Caco-2 (cell line): ENCODE measurements at regions not wholly inside any gene's neighbourhood (a gene's known extent, or its start where the extent isn't known, plus 50 kb on each side); places are given as distances from the start of the nearest gene placed in this dataset.

Source experiments
- BruUV-seq: library from RNA; stranded (reverse); fragments of 400-500 nt; replicated peaks from 2 replicates; lab custom pipeline; 2021; lab: Mats Ljungman, UMichigan
- CTCF ChIA-PET: fragments of 300-600 bp; sonication (Branson Sonifier 250); formaldehyde crosslinking; loops from one replicate; lab custom pipeline; 2022; ENCODE audit warnings: antibody characterized with exemption; lab: Charles Lee
- POLR2A ChIA-PET: fragments of 300-600 bp; sonication (Branson Sonifier 250); formaldehyde crosslinking; loops from one replicate; lab custom pipeline; 2022; ENCODE audit warnings: antibody characterized with exemption; lab: Charles Lee
- DNase-seq, 2 experiments: peaks; one replicate each; pipeline versions ENCODE4 v3.0.0 to v3.0.0-alpha.2; 2020 to 2022
- H3K27me3 ChIP-seq: replicated peaks from 2 replicates; pipeline ENCODE4 v1.6.0; 2011; ENCODE audit warnings: low read length; ENCODE audit not compliant: control insufficient read depth, insufficient read depth
- H3K36me3 ChIP-seq: 2 replicates; pipeline ENCODE4 v1.5.1; 2011; ENCODE audit warnings: low read length; ENCODE audit not compliant: control insufficient read depth, insufficient read depth
- H3K4me1 ChIP-seq: fragments of 250-450 bp; sonication (Bioruptor Pico); 2 replicates; pipeline ENCODE4 v1.5.1; 2020; ENCODE audit warnings: mild to moderate bottlenecking
- H3K4me3 ChIP-seq: 2 replicates; pipeline ENCODE4 v1.5.1; 2011; ENCODE audit warnings: low read depth, mild to moderate bottlenecking, control low read depth, low read length
- H3K9me3 ChIP-seq: fragments of 250-450 bp; sonication (Bioruptor Pico); 2 replicates; pipeline ENCODE4 v1.5.1; 2020; ENCODE audit warnings: mild to moderate bottlenecking, moderate library complexity
- H3K27ac Mint-ChIP-seq: one replicate; pipeline ENCODE4 v1.8.0; 2022; ENCODE audit warnings: mixed read lengths; ENCODE audit not compliant: unreplicated experiment
- H3K27me3 Mint-ChIP-seq: one replicate; pipeline ENCODE4 v1.8.0; 2022; ENCODE audit warnings: mixed read lengths; ENCODE audit not compliant: insufficient read depth, unreplicated experiment
- H3K36me3 Mint-ChIP-seq: one replicate; pipeline ENCODE4 v1.8.0; 2022; ENCODE audit warnings: mild to moderate bottlenecking, mixed read lengths; ENCODE audit not compliant: insufficient read depth, unreplicated experiment
- H3K4me1 Mint-ChIP-seq: one replicate; pipeline ENCODE4 v1.8.0; 2022; ENCODE audit warnings: low read depth, mixed read lengths; ENCODE audit not compliant: unreplicated experiment
- H3K4me3 Mint-ChIP-seq: one replicate; pipeline ENCODE4 v1.8.0; 2022; ENCODE audit warnings: mild to moderate bottlenecking, moderate library complexity, mixed read lengths; ENCODE audit not compliant: unreplicated experiment
- H3K9me3 Mint-ChIP-seq: one replicate; pipeline ENCODE4 v1.8.0; 2022; ENCODE audit warnings: mixed read lengths; ENCODE audit not compliant: unreplicated experiment
- CTCF ChIP-seq, 2 experiments: fragments of 200-600 bp in 1 of 2; IDR thresholded peaks; 1 replicate in 1 of 2; 2 replicates in 1 of 2; pipeline versions ENCODE4 v1.5.1 to v1.8.0; 2011 to 2022; ENCODE audit warnings: antibody characterized with exemption in 1 of 2, control low read depth in 1 of 2, inconsistent platforms in 1 of 2, low read depth in 1 of 2, low read length in 1 of 2, mild to moderate bottlenecking in 1 of 2, moderate library complexity in 1 of 2; ENCODE audit not compliant: insufficient read depth in 1 of 2, severe bottlenecking in 1 of 2, unreplicated experiment in 1 of 2
- intact Hi-C: fragments of 100-400 bp; cut with micrococcal nuclease; formaldehyde crosslinking; loops from one replicate; pipeline ENCODE4 v1.10.0; 2022; ENCODE audit not compliant: unreplicated experiment

DNA sequence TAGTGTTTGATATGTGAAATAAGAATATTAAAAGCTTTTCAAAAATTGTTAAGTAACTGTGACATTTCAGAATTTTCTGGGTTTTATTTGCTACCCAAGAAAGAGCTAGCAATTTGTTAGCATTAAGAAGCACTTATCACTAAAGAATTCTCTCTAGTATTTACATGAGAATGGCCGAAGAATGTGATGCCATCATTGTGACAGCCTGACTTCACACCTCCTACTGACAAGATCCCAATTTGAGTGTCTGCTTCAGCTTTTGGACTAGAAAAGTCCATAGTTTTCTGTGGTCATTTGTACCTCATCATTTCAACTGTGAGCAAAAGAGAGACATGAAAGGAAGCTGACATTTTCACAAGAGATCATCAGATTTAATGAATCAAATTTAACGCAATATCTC, 548.1 kb upstream of the AGTR1 start:
- Mint-ChIP-seq H3K4me1 (no peaks in the 10 kb centered on the region), H3K27ac (no peak overlapping the region), H3K36me3 (no peaks in the 10 kb centered on the region), H3K9me3 (no peaks in the 10 kb centered on the region), H3K27me3 (peaks cover 5% of the 10 kb centered on the region), H3K4me3 (no peak overlapping the region)
- Histone ChIP-seq H3K9me3 (no peaks in the 10 kb centered on the region), H3K36me3 (no peaks in the 10 kb centered on the region), H3K4me3 (no peak overlapping the region), H3K4me1 (no peaks in the 10 kb centered on the region), H3K27me3 (no peaks in the 10 kb centered on the region; the same call in 1 of the 2 replicates)
- CTCF ChIA-PET: no interaction called here
- intact Hi-C loops: no loop called here
- TF ChIP-seq CTCF (IDR thresholded peaks at IDR 0.05; ENCODE audit: insufficient read depth in 1 of 2, low read depth in 1 of 2, low read length in 1 of 2, severe bottlenecking in 1 of 2, unreplicated experiment in 1 of 2): no peak
- POLR2A ChIA-PET: no interaction called here
- DNase-seq: no peak
- no TSS peak for BruUV-seq

GRCh38 chr3:148150141-148150540, 547.6 kb upstream of the AGTR1 start:
- Mint-ChIP-seq H3K27me3 (peaks cover 3% of the 10 kb centered on the region), H3K9me3 (no peaks in the 10 kb centered on the region), H3K27ac (no peak overlapping the region), H3K4me1 (no peaks in the 10 kb centered on the region), H3K36me3 (no peaks in the 10 kb centered on the region), H3K4me3 (no peak overlapping the region)
- Histone ChIP-seq H3K27me3 (no peaks in the 10 kb centered on the region), H3K9me3 (no peaks in the 10 kb centered on the region), H3K4me3 (no peak overlapping the region), H3K36me3 (no peaks in the 10 kb centered on the region), H3K4me1 (no peaks in the 10 kb centered on the region)
- intact Hi-C loops: no loop called here
- ChIA-PET CTCF (no interaction called here), POLR2A (no interaction called here)
- DNase-seq: no peak
- BruUV-seq: no TSS peak
- TF ChIP-seq CTCF (IDR thresholded peaks at IDR 0.05; ENCODE audit: insufficient read depth in 1 of 2, low read depth in 1 of 2, low read length in 1 of 2, severe bottlenecking in 1 of 2, unreplicated experiment in 1 of 2): no peak

DNA sequence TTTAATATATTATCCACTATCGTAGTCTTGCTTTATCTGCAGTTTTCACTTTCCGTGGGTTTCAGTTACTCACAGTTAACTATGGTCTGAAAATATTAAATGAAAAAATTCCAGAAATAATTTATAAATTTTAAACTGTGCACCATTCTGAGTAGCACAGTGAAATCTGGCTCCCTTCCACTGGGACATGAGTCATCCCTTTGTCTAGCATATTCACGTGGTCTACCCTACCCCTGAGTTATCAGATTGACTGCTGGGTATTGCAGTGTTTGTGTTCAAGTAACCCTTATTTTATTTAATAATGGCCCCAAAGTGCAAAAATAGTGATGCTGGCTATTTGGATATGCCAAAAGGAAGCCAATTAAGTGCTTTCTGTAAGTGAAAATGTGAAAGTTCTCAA, 539.5 kb upstream of the AGTR1 start:
- DNase-seq: no peak
- Histone ChIP-seq H3K4me3 (no peak overlapping the region), H3K4me1 (no peaks in the 10 kb centered on the region), H3K27me3 (no peaks in the 10 kb centered on the region), H3K9me3 (no peaks in the 10 kb centered on the region), H3K36me3 (no peaks in the 10 kb centered on the region)
- Mint-ChIP-seq H3K27me3 (no peaks in the 10 kb centered on the region), H3K9me3 (no peaks in the 10 kb centered on the region), H3K4me3 (no peak overlapping the region), H3K4me1 (no peaks in the 10 kb centered on the region), H3K27ac (no peak overlapping the region), H3K36me3 (no peaks in the 10 kb centered on the region)
- TF ChIP-seq CTCF (IDR thresholded peaks at IDR 0.05; ENCODE audit: insufficient read depth in 1 of 2, low read depth in 1 of 2, low read length in 1 of 2, severe bottlenecking in 1 of 2, unreplicated experiment in 1 of 2): no peak
- intact Hi-C loops: no loop called here
- POLR2A ChIA-PET: no interaction called here
- no TSS peak for BruUV-seq
- CTCF ChIA-PET: no interaction called here
